Activated CD8-positive, alpha-beta T cell treated with anti-CD3 and anti-CD28 coated beads, Interleukin-2, amount 10 ng/mL, durations not matched to agents 7 days and 5 days (primary cell): ENCODE measurements at regions not wholly inside any gene's neighbourhood (a gene's known extent, or its start where the extent isn't known, plus 50 kb on each side); places are given as distances from the start of the nearest gene placed in this dataset.

Experiments
- ATAC-seq: fragments of 150-1000 bp; cut with Tn5 transposase; one replicate; pipeline ENCODE4 v1.10.0; 2021; ENCODE audit warnings: moderate library complexity
- CTCF ChIA-PET: fragments of 350-600 bp; sonication (Branson Sonifier 250); formaldehyde crosslinking; loops from one replicate; lab custom pipeline; 2021; ENCODE audit warnings: antibody characterized with exemption; lab: Charles Lee
- POLR2A ChIA-PET: fragments of 350-600 bp; sonication (Branson Sonifier 250); formaldehyde crosslinking; loops from one replicate; lab custom pipeline; 2021; ENCODE audit warnings: antibody characterized with exemption; lab: Charles Lee
- DNase-seq: peaks from one replicate; pipeline ENCODE4 v3.0.0-alpha.2; 2020
- H3K27ac Mint-ChIP-seq: one replicate; pipeline ENCODE4 v1.8.0; 2021; ENCODE audit warnings: mild to moderate bottlenecking, mixed read lengths
- H3K27me3 Mint-ChIP-seq: one replicate; pipeline ENCODE4 v1.8.0; 2021; ENCODE audit warnings: low read depth, mixed read lengths
- H3K36me3 Mint-ChIP-seq: one replicate; pipeline ENCODE4 v1.8.0; 2021; ENCODE audit warnings: low read depth, mixed read lengths
- H3K4me1 Mint-ChIP-seq: one replicate; pipeline ENCODE4 v1.8.0; 2021; ENCODE audit warnings: low read depth, mixed read lengths
- H3K4me3 Mint-ChIP-seq: one replicate; pipeline ENCODE4 v1.8.0; 2021; ENCODE audit warnings: mild to moderate bottlenecking, mixed read lengths
- H3K9me3 Mint-ChIP-seq: one replicate; pipeline ENCODE4 v1.8.0; 2022; ENCODE audit warnings: mixed read lengths; ENCODE audit not compliant: insufficient read depth

DNA sequence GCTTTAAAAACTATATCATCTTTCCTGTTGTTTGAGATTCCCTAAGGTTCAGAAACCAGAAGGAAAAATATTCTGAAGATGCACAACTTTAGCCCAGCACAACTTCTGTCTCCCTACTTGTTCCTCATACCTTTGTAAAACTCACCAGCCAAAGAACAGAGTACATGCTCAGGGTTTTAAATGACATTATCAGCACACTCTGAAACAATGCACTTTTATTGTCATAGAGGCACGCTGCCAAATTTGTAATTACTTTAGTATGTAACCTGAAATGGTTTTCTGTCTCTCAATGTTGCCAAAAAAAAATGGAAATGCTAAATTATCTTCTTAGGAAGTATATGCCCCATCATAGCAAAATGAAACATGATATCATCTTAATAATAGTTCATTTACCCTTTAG, 383.6 kb upstream of the CDH6 start:
- no peak overlapping the region for H3K27ac Mint-ChIP-seq
- H3K4me3 Mint-ChIP-seq = no peak overlapping the region
- no peak for DNase-seq
- ATAC-seq = no peak
- peaks cover 9% of the 10 kb centered on the region for H3K9me3 Mint-ChIP-seq
- H3K27me3 Mint-ChIP-seq = no peaks in the 10 kb centered on the region
- ChIA-PET POLR2A (no interaction called here), CTCF (no interaction called here)
- no peaks in the 10 kb centered on the region for H3K36me3 Mint-ChIP-seq
- H3K4me1 Mint-ChIP-seq = no peaks in the 10 kb centered on the region

- CTCF ChIA-PET = no interaction called here
- Mint-ChIP-seq H3K4me3 (no peak overlapping the region), H3K4me1 (no peaks in the 10 kb centered on the region), H3K27me3 (no peaks in the 10 kb centered on the region), H3K36me3 (no peaks in the 10 kb centered on the region), H3K27ac (no peak overlapping the region), H3K9me3 (peaks cover 12% of the 10 kb centered on the region)
- DNase-seq (no peak), ATAC-seq (no peak)
- POLR2A ChIA-PET = no interaction called here
Observed at GRCh38 chr5:30808996-30809395, 384.5 kb upstream of the CDH6 start.

- ChIA-PET POLR2A (no interaction called here), CTCF (no interaction called here)
- ATAC-seq = no peak
- Mint-ChIP-seq H3K9me3 (peaks cover 5% of the 10 kb centered on the region), H3K27me3 (no peaks in the 10 kb centered on the region), H3K27ac (no peak overlapping the region), H3K4me1 (no peaks in the 10 kb centered on the region), H3K36me3 (no peaks in the 10 kb centered on the region), H3K4me3 (no peak overlapping the region)
- DNase-seq = no peak
Observed at GRCh38 chr5:30804739-30805505, 388.6 kb upstream of the CDH6 start.

DNA sequence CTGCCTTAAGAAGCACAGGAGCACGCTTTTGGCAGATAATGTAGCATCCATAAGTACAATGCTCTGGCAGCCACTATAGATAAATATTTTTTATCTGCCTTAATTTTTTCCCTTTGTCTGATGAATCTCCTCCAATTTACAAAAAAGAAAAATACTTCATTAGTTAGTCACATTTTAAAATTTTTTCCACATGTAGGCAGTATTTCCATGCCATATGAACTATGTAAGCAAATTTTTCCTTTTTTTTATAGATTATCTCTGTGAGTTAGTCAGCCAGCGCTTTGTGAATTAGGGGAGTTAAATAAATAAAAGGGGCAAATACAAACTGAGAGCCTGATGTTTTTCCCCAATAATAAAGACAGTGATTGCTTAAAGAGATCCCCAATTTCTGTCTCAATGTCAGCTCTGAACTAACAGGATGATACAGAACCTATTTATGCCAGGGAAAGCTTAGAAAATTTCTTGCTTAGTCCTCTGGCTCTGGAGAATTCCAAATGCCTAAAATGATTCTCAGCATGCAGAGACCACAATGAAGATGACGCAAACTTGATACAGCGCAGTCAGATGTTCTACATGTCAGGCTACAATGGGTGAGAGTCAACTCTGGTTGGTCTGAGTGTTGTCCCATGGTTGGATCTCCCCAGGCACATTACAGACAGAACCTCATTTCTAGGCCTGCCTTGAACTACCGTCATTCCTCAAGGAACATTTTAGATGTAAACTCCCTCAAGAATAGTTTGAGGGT, 390.4 kb upstream of the CDH6 start:
- Mint-ChIP-seq H3K4me1 (no peaks in the 10 kb centered on the region), H3K36me3 (no peaks in the 10 kb centered on the region), H3K27me3 (no peaks in the 10 kb centered on the region), H3K4me3 (no peak overlapping the region), H3K27ac (no peak overlapping the region), H3K9me3 (peaks cover 5% of the 10 kb centered on the region)
- POLR2A ChIA-PET = no interaction called here
- ATAC-seq (no peak), DNase-seq (no peak)
- CTCF ChIA-PET = no interaction called here

DNA sequence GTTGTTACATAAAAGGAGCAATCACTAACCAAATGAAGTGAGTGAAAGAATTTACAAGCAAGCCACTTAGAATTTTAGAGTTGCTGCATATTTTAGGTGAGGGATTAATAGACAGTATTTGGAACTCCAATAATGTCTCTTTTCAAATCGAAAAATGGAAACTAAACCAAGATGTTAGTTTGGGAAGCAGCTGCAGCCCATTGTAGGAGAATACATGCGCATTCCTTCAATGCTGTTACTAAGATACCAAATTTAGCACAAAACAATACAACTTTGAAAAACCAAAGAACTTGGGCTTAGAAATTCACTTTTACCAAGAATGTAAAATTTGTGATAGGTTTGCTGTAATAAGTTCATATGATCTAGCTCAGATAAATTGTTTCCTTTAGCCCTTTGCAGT, 411.8 kb upstream of the CDH6 start:
- no peaks in the 10 kb centered on the region for H3K36me3 Mint-ChIP-seq
- H3K4me1 Mint-ChIP-seq = no peaks in the 10 kb centered on the region
- H3K27ac Mint-ChIP-seq = no peak overlapping the region
- ChIA-PET POLR2A (no interaction called here), CTCF (no interaction called here)
- DNase-seq (no peak), ATAC-seq (no peak)
- H3K27me3 Mint-ChIP-seq = no peaks in the 10 kb centered on the region
- peaks cover 10% of the 10 kb centered on the region for H3K9me3 Mint-ChIP-seq
- H3K4me3 Mint-ChIP-seq = no peak overlapping the region

DNA sequence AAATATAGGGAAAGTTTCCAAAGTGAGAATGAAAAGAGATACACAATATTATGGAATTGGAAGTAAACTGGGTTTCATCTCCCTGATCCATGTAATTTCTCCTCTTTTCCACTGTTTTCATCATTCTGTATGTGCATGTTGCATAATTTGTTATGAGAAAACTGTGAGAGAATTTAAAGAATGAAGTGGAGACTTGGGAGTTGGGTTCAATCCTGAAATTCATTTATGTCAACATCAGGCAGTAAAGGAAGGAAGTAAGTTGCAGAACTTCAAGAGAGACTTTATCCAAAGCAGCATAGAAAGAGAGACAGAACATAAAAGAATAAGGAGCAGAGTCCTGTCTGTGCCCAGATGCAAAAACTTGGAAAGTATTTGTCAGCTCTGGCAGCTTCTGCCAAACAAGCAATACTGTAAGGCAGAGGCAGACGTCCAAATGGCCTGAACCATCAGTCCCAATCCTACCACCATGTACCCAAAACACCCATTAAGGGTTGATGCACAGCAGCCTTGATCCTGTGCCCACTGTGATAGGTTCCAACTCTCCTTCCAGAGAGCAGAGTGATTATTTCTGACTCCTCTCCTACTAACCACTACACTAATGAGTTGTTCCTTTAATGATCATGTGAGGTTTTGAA, 425.3 kb upstream of the CDH6 start:
- Mint-ChIP-seq H3K9me3 (no peaks in the 10 kb centered on the region), H3K27ac (no peak overlapping the region), H3K36me3 (no peaks in the 10 kb centered on the region), H3K4me1 (no peaks in the 10 kb centered on the region), H3K4me3 (no peak overlapping the region), H3K27me3 (no peaks in the 10 kb centered on the region)
- CTCF ChIA-PET = no interaction called here
- POLR2A ChIA-PET = no interaction called here
- DNase-seq (no peak), ATAC-seq (no peak)

DNA sequence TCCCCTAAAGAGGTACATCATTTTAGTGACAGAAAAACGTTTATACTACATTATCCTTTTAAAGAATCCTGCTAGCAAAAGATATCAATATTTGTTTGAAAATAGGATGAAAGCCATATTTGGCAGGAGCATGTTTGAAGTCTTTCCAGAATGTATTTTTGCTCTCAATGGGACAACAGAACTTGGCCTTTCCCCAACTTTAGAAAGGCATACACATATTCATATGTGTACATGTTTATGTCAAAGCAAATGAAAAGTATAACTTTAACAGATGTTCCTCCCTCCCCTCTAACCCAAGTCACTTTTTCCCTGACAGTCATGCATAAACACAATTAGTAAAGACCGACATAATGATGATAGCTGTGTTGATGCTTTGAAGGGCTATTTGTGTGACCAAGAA, 427.8 kb upstream of the CDH6 start:
- Mint-ChIP-seq H3K27me3 (no peaks in the 10 kb centered on the region), H3K9me3 (no peaks in the 10 kb centered on the region), H3K36me3 (no peaks in the 10 kb centered on the region), H3K4me3 (no peak overlapping the region), H3K4me1 (no peaks in the 10 kb centered on the region), H3K27ac (no peak overlapping the region)
- ChIA-PET CTCF (no interaction called here), POLR2A (no interaction called here)
- no peak for DNase-seq
- ATAC-seq = no peak

- POLR2A ChIA-PET = no interaction called here
- no peak overlapping the region for H3K4me3 Mint-ChIP-seq
- CTCF ChIA-PET = no interaction called here
Observed at GRCh38 chr5:30765227-30765626, 428.3 kb upstream of the CDH6 start.

GRCh38 chr5:30764704-30765103, 428.8 kb upstream of the CDH6 start:
- CTCF ChIA-PET = no interaction called here
- DNase-seq (no peak), ATAC-seq (no peak)
- Mint-ChIP-seq H3K9me3 (peaks cover 6% of the 10 kb centered on the region), H3K4me3 (no peak overlapping the region), H3K36me3 (no peaks in the 10 kb centered on the region), H3K27ac (no peak overlapping the region), H3K27me3 (no peaks in the 10 kb centered on the region), H3K4me1 (no peaks in the 10 kb centered on the region)
- POLR2A ChIA-PET = no interaction called here

More at GRCh38 chr5:30765227-30765626, 428.3 kb upstream of the CDH6 start:
- H3K9me3 Mint-ChIP-seq = peaks cover under 1% of the 10 kb centered on the region
- H3K36me3 Mint-ChIP-seq = no peaks in the 10 kb centered on the region
- ATAC-seq = no peak
- no peaks in the 10 kb centered on the region for H3K4me1 Mint-ChIP-seq
- DNase-seq = no peak
- H3K27ac Mint-ChIP-seq = no peak overlapping the region
- no peaks in the 10 kb centered on the region for H3K27me3 Mint-ChIP-seq

- DNase-seq (no peak), ATAC-seq (no peak)
- Mint-ChIP-seq H3K9me3 (peaks cover 31% of the 10 kb centered on the region), H3K27me3 (no peaks in the 10 kb centered on the region), H3K4me1 (no peaks in the 10 kb centered on the region), H3K36me3 (no peaks in the 10 kb centered on the region), H3K27ac (no peak overlapping the region), H3K4me3 (no peak overlapping the region)
- ChIA-PET POLR2A (no interaction called here), CTCF (no interaction called here)
Observed at GRCh38 chr5:30759731-30760130, 433.8 kb upstream of the CDH6 start.

GRCh38 chr5:30752015-30752414, 441.5 kb upstream of the CDH6 start:
- no peaks in the 10 kb centered on the region for H3K4me1 Mint-ChIP-seq
- H3K36me3 Mint-ChIP-seq = no peaks in the 10 kb centered on the region
- H3K9me3 Mint-ChIP-seq = peaks cover 24% of the 10 kb centered on the region
- DNase-seq = no peak
- H3K4me3 Mint-ChIP-seq = no peak overlapping the region
- CTCF ChIA-PET = no interaction called here
- no peak for ATAC-seq
- POLR2A ChIA-PET = no interaction called here
- no peaks in the 10 kb centered on the region for H3K27me3 Mint-ChIP-seq
- H3K27ac Mint-ChIP-seq = no peak overlapping the region

- no peaks in the 10 kb centered on the region for H3K27me3 Mint-ChIP-seq
- ATAC-seq = no peak
- H3K9me3 Mint-ChIP-seq = peaks cover 20% of the 10 kb centered on the region
- H3K27ac Mint-ChIP-seq = no peak overlapping the region
- H3K4me3 Mint-ChIP-seq = no peak overlapping the region
- no peak for DNase-seq
- POLR2A ChIA-PET = no interaction called here
- CTCF ChIA-PET = no interaction called here
- no peaks in the 10 kb centered on the region for H3K4me1 Mint-ChIP-seq
- H3K36me3 Mint-ChIP-seq = no peaks in the 10 kb centered on the region
Observed at GRCh38 chr5:30749971-30750370, 443.5 kb upstream of the CDH6 start.
